ENCODE measurements at regions not wholly inside any gene's neighbourhood (a gene's known extent, or its start where the extent isn't known, plus 50 kb on each side); places are given as distances from the start of the nearest gene placed in this dataset.
"Not testable (repeated sequence)": the region's sequence is repeated elsewhere in the genome, so short reads cannot be mapped to it uniquely, and the experiment has no call there.

DNA sequence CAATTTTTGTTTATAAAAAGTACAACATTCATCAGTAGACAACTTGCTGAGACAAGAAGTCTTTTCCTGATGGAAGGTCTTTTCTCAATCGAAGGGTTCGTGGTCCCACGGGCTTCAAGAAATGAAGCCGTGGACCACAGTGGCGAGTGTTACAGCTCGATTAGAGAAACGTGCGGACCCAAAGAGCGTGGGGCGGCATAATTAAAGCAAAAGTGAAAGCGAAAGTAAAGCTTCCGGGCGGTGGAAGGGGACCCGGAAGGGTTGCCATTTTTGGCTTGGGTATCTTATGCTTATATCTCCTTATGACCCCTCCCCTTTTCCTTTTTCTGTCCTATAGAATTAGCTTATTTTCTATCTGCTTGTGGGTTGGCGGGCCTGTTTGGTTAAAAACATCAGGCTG is 2309.4 kb upstream of the ACO1 start:
- Histone ChIP-seq H3K36me3 (no peaks in the 10 kb centered on the region), H3K9me3 (no peaks in the 10 kb centered on the region), H3K27me3 (no peaks in the 10 kb centered on the region), H3K9ac (ENCODE audit: low read depth in 2 of 2, low read length in 2 of 2) (no peak overlapping the region), H3K4me3 (no peak overlapping the region), H3K27ac (no peak overlapping the region), H3K4me1 (no peaks in the 10 kb centered on the region)
- TF ChIP-seq CTCF (IDR thresholded peaks at IDR 0.05), result no peak
- DNase-seq, result no peak
- intact Hi-C loops (cut with DNase I), result no loop called here

DNA sequence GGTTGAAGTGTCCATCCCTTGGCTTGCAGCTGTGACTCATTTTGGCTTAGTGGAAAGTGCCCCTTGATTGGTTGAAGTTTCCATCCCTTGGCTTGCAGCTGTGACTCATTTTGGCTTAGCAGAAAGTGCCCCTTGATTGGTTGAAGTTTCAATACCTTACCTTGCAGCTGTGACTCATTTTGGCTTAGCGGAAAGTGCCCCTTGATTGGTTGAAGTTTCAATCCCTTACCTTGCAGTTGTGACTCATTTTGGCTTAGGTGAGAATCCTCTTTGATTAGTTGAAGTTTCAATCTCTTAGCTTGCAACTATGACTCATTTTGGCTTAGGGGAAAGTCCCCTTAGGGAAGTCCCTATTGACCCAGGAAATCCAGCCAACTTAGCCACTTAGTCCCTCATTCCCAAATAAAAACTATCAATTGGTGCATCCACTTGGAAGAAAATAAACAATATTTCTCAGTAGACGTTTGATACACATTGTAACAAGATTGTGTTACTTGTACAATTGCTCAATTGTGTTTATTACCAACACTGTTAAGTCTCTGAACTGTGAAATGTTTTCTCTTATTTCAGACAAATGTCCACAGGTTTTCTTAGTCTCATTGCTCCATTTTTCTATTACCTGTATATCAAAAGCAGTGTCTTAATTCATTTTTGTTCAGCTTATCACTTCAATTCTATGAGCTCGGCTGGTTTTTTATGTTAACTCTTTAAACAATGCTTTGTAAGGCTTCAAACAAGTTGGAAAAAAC is 2308.8 kb upstream of the ACO1 start:
- TF ChIP-seq CTCF (IDR thresholded peaks at IDR 0.05), result no peak
- Histone ChIP-seq H3K4me1 (no peaks in the 10 kb centered on the region), H3K27ac (no peak overlapping the region), H3K9me3 (no peaks in the 10 kb centered on the region), H3K36me3 (no peaks in the 10 kb centered on the region), H3K9ac (ENCODE audit: low read depth in 2 of 2, low read length in 2 of 2) (no peak overlapping the region), H3K27me3 (no peaks in the 10 kb centered on the region), H3K4me3 (no peak overlapping the region)
- intact Hi-C loops (cut with DNase I), result no loop called here
- no peak for DNase-seq

DNA sequence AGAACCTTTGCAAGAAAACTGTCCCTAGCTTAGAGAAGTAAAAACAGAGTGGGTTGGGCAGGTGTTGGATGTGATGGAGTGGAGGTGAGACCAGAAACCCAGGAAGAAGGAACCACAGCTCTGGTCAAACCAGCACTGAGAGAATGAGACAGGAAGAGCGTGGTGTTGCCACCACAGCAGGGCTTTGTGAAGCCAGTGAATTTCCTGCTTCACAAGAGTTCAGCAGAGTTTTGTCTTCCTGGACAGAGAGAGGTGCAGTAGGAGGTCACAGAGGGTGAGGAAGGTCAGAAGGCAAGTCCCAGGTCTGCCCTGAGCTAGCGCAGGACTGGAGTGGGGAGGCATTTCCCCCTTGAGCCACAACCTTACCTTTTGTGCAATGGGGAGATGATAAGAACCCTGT is 2306.2 kb upstream of the ACO1 start:
- H3K27me3 ChIP-seq, result no peaks in the 10 kb centered on the region
- no peak overlapping the region for H3K4me3 ChIP-seq
- no peaks in the 10 kb centered on the region for H3K9me3 ChIP-seq
- DNase-seq, result no peak
- H3K36me3 ChIP-seq, result no peaks in the 10 kb centered on the region
- intact Hi-C loops (cut with DNase I), result no loop called here
- H3K9ac ChIP-seq (ENCODE audit: low read depth in 2 of 2, low read length in 2 of 2), result no peak overlapping the region
- TF ChIP-seq CTCF (IDR thresholded peaks at IDR 0.05), result no peak
- H3K27ac ChIP-seq, result no peak overlapping the region
- H3K4me1 ChIP-seq, result no peaks in the 10 kb centered on the region

DNA sequence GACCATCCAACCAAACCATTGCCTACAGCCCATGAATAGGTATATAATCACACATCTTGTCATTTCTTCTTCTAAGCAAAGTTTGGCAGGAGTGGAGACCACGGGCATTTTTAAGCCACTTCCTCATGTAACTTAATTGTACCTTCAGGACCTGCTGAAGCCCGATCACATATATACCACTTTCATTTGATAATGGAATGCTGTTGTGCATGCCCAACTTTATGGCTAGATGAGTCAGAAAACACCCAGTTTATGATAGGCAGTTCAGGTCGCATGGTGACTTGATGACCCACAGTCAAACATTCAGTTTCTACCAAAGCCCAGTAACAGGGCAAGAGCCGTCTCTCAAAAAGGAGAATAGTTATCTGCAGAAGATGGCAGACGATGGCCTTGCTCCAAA is 2295.0 kb upstream of the ACO1 start:
- H3K4me3 ChIP-seq, result no peak overlapping the region
- H3K27me3 ChIP-seq, result no peaks in the 10 kb centered on the region
- no peak for TF ChIP-seq CTCF (IDR thresholded peaks at IDR 0.05)
- no peaks in the 10 kb centered on the region for H3K36me3 ChIP-seq
- no peak overlapping the region for H3K9ac ChIP-seq (ENCODE audit: low read depth in 2 of 2, low read length in 2 of 2)
- intact Hi-C loops (cut with DNase I), result no loop called here
- no peaks in the 10 kb centered on the region for H3K9me3 ChIP-seq
- H3K4me1 ChIP-seq, result no peaks in the 10 kb centered on the region
- peak; percentile 21 for DNase-seq
- H3K27ac ChIP-seq, result no peak overlapping the region

GRCh38 chr9:30103647-30104394 is 2280.6 kb upstream of the ACO1 start:
- no peak for DNase-seq
- no peak overlapping the region for H3K27ac ChIP-seq
- no peak for TF ChIP-seq CTCF (IDR thresholded peaks at IDR 0.05)
- no peaks in the 10 kb centered on the region for H3K36me3 ChIP-seq
- no peak overlapping the region for H3K9ac ChIP-seq (ENCODE audit: low read depth in 2 of 2, low read length in 2 of 2)
- no peaks in the 10 kb centered on the region for H3K9me3 ChIP-seq
- no peak overlapping the region for H3K4me3 ChIP-seq
- intact Hi-C loops (cut with DNase I), result no loop called here
- H3K27me3 ChIP-seq, result no peaks in the 10 kb centered on the region
- H3K4me1 ChIP-seq, result no peaks in the 10 kb centered on the region

- intact Hi-C loops (cut with DNase I); H3K27me3 ChIP-seq; DNase-seq; H3K9me3 ChIP-seq; H3K27ac ChIP-seq; H3K36me3 ChIP-seq; H3K4me1 ChIP-seq; H3K9ac ChIP-seq (ENCODE audit: low read depth in 2 of 2, low read length in 2 of 2); H3K4me3 ChIP-seq: not testable (repeated sequence)
These were observed 2277.3 kb upstream of the ACO1 start for GRCh38 chr9:30107134-30107533.
